ENCODE measurements at regions not wholly inside any gene's neighbourhood (a gene's known extent, or its start where the extent isn't known, plus 50 kb on each side); places are given as distances from the start of the nearest gene placed in this dataset.

- Histone ChIP-seq H4K20me1 (ENCODE audit: insufficient read depth) (no peaks in the 10 kb centered on the region), H3K27me3 (ENCODE audit: insufficient read depth) (no peaks in the 10 kb centered on the region), H3K9me2 (no peaks in the 10 kb centered on the region), H3K4me1 (ENCODE audit: control insufficient read depth in 1 of 2, insufficient read depth in 2 of 2, low read depth in 1 of 2, low read length in 1 of 2) (no peaks in the 10 kb centered on the region; a peak in 1 of 4 replicates), H3K79me2 (ENCODE audit: insufficient read depth) (no peaks in the 10 kb centered on the region), H3K9me3 (no peaks in the 10 kb centered on the region), H3K36me3 (replicated peaks in 1 of 2; ENCODE audit: control insufficient read depth in 1 of 2, insufficient read depth in 2 of 2, low read length in 1 of 2) (no peaks in the 10 kb centered on the region), H3F3A (replicated peaks; ENCODE audit: insufficient read depth) (no peaks in the 10 kb centered on the region), H3K27ac (ENCODE audit: low read depth in 2 of 2, low read length in 1 of 2) (no peak overlapping the region), H3K4me2 (no peak overlapping the region), H3K4me3 (ENCODE audit: low read depth in 2 of 2, low read length in 1 of 2) (no peak overlapping the region), H2AFZ (ENCODE audit: low read depth) (no peak overlapping the region), H3K9ac (no peak overlapping the region)
- no peak for DNase-seq
- TF ChIP-seq GABPA (IDR thresholded peaks at IDR 0.05; ENCODE audit: low read depth), result no peak
- TF ChIP-seq MAX (IDR thresholded peaks at IDR 0.05; ENCODE audit: low read depth), result no peak
- TF ChIP-seq JUND (IDR thresholded peaks at IDR 0.05), result no peak
- no peak for TF ChIP-seq NRF1 (IDR thresholded peaks at IDR 0.05; ENCODE audit: low read depth, low read length)
- no peak for TF ChIP-seq RCOR1 (IDR thresholded peaks at IDR 0.05; ENCODE audit: low read length)
- no peak for TF ChIP-seq GATA2 (CRISPR knock-in tag; IDR thresholded peaks at IDR 0.05)
- TF ChIP-seq ZBTB33 (IDR thresholded peaks at IDR 0.05; ENCODE audit: borderline replicate concordance, low read depth), result no peak
- no peak for TF ChIP-seq CTCF (IDR thresholded peaks at IDR 0.05)
- no peak for TF ChIP-seq USF1 (IDR thresholded peaks at IDR 0.05; ENCODE audit: borderline replicate concordance, low read depth)
- TF ChIP-seq FOXJ3 (CRISPR knock-in tag; IDR thresholded peaks at IDR 0.05), result no peak
- no peak for TF ChIP-seq SIN3A (IDR thresholded peaks at IDR 0.05; ENCODE audit: borderline replicate concordance, low read depth, low read length)
- no peak for TF ChIP-seq RAD21 (IDR thresholded peaks at IDR 0.05; ENCODE audit: low read length)
- TF ChIP-seq EP300 (IDR thresholded peaks at IDR 0.05; ENCODE audit: borderline replicate concordance in 1 of 2, low read depth in 1 of 2, low read length in 1 of 2), result no peak
- no peak for TF ChIP-seq RFX5 (IDR thresholded peaks at IDR 0.05; ENCODE audit: low read length)
- TF ChIP-seq USF2 (IDR thresholded peaks at IDR 0.05; ENCODE audit: borderline replicate concordance, low read depth, low read length), result no peak
- no peak for TF ChIP-seq TEAD4 (IDR thresholded peaks at IDR 0.05; ENCODE audit: borderline replicate concordance, insufficient read depth)
- 24% methylated on average over 4 of the region's 4 CpGs for WGBS (ENCODE audit: low lambda C conversion rate)
- POLR2A ChIA-PET, result no interaction called here
- CTCF ChIA-PET, result no interaction called here
These were observed 275.0 kb downstream of the FAM76B start for GRCh38 chr11:95514416-95515110.
